ENCODE measurements at regions not wholly inside any gene's neighbourhood (a gene's known extent, or its start where the extent isn't known, plus 50 kb on each side); places are given as distances from the start of the nearest gene placed in this dataset.
"Not testable (repeated sequence)": the region's sequence is repeated elsewhere in the genome, so short reads cannot be mapped to it uniquely, and the experiment has no call there.

DNA sequence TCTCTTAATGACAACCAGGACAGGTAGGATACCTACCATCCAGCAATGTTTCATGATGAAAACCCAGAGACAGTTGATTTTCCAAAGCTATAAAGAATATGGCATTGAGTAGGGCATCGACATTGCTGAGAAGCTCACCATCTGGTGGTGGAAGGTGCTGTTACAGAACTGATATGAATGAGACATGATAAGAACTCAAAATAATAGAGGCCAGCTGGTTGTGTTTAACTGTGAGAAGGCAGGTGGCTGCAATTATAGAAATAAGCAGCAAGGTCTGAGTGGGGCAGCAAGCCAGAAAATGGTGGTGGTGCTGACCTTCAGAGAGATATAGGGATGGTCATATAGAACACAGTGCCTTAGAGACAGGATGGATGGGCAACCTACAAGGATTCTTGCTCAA lies 449.7 kb downstream of the BTG1 start:
- DNase-seq (ENCODE audit: low spot score): no peak
- ATAC-seq: no peak
- intact Hi-C loops (cut with DNase I): no loop called here

DNA sequence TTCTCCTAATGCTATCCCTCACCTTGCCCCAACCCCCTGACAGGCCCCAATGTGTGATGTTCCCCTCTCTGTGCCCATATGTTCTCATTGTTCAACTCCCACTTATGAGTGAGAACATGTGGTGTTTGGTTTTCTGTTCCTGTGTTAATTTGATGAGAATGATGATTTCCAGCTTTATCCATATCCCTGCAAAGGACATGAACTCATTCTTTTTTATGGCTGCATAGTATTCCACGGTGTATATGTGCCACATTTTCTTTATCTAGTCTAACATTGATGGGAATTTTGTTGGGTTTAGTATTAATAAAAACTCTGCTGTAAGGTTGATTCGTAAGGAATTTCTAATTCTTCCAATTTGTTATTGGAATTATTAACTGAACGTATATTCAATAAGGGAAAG lies 450.2 kb downstream of the BTG1 start:
- ATAC-seq; intact Hi-C loops (cut with DNase I); DNase-seq (ENCODE audit: low spot score): not testable (repeated sequence)

DNA sequence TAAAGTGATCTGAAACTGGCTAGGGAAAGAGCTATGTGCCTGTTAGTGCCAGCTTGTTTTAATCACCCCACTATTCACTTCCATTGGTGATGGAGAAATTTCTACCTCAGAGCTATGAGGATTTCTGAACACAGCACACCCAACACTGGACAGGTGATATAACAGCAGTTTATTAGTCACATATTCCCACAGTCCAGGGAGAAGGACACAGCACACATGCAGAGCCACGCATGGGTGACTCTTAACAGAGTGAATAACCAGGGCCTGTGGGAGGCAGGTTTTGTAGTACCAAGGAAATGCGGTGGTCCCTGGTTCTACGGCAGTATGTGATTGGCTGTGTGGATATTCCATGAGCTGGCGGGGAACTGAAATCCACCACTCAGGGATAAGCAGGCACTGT lies 455.1 kb downstream of the BTG1 start:
- DNase-seq (ENCODE audit: low spot score) (no peak), ATAC-seq (no peak)
- intact Hi-C loops (cut with DNase I): no loop called here

DNA sequence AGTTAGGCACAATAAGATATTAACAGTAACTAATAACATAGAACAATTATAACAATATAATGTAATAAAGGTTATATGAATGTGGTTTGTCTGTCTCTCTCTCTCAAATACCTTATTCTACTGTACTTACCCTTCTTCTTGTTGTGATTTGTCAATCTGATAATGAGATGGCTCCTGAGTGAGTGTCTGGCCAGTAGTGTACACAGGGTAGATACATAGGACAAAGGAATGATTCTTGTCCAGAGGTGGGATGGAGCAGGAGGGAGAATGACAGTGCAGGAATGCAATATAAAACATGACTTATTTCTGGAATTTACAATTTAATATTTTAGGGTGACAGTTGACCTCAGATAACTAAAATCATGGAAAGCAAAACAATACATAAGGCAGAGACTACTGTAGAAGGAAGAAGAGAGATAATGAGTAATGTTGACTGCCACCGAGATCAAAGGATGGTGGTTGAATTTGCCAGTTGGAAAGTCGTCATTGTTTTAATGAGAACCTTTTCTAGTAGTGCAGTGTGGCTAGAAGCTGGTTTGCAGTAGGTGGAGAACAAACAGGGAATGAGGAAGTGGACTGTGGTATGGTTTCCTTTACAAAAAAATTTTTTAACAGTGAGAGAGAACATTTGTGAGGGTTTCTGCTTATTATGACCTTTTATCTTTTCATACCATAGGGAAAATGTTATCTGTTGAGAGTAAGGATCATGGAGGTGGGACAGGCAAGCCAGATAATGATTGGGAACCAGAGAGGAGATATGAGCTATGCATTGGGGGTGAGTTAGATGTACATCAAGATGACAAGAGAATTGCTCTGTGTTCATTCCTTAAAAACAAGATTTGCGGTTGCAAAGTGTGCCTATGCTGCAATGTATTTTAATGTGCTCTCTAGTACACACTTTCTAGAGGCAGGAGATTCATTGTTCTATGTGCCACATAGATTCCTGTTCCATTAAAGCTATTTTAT lies 458.3 kb downstream of the BTG1 start:
- ATAC-seq (no peak), DNase-seq (ENCODE audit: low spot score) (no peak)
- intact Hi-C loops (cut with DNase I): no loop called here

DNA sequence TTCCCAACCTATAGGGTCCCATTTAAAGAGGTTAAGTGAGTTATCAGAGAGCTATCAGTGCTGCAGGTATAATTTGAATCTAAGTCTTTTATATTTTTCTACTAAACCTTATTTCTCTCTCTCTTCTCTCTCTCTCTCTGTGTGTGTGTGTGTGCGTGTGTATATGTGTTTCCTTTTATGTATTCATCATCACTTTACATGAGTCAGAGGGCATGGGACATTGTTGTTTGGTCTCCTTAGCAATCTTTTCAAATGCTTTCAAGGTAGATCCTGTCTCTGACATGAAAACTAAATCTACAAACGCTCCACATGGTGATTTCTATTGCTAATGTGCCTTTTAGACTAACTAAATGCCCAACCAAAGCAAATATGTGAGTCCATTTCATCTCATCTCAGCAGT lies 459.7 kb downstream of the BTG1 start:
- no peak for DNase-seq (ENCODE audit: low spot score)
- no peak for ATAC-seq
- intact Hi-C loops (cut with DNase I): no loop called here

DNA sequence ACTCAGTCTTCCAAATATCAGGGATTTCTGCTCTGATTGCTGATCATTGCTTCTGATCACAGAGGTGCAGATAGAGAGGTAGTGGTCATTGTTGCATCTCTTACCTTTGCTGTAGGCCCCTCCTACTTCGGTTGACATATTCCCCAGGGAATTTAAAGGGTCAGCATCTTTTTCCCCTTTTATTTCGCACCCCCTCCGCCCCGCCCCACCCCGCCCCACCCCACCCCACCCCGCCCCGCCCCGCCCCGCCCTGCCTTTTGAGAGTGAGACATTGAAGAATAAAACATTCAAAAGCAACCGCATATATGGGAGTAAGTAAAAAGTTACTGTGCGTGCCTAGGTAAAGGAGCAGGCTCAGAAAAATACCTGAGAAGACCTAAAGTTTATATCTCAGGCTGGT lies 463.9 kb downstream of the BTG1 start:
- intact Hi-C loops (cut with DNase I): no loop called here
- no peak for ATAC-seq
- no peak for DNase-seq (ENCODE audit: low spot score)

DNA sequence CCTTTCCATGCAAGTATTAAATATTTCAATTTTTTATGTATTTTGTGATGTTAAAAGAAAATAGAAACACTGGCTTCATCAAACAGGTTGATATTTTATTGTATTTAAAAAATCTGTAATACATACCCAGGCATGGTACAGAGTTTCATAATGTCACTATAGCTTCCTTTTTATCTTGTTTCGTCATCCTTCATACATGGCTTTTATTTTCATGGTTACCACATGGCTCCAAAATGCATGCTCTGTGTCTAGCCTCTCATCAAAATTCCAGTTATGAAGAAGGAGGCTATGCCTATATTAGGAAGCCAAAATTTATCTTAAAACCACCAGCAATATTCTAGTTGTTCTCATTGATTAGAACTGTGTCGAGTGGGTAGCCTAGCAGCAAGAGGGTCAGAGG lies 464.8 kb downstream of the BTG1 start:
- intact Hi-C loops (cut with DNase I): no loop called here
- ATAC-seq (no peak), DNase-seq (ENCODE audit: low spot score) (no peak)

DNA sequence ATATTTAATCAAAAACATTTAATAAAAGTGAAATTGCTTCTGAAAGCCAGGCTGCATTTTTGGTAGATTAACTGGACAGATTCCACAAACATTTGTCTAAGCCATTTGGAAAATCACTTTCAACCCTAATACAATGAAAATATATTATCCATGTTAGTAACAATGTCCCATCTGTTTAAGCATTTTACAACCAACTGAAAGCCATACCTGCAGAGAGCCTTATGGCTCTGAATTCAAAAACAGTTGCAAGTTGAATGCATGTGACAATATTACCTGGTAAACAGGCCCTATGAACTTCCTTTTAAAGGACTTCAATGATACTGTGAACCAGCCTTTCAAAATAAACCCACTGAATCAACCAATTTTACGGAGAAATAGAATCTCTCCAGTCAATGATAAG lies 468.1 kb downstream of the BTG1 start:
- ATAC-seq (no peak), DNase-seq (ENCODE audit: low spot score) (no peak)
- intact Hi-C loops (cut with DNase I): no loop called here

DNA sequence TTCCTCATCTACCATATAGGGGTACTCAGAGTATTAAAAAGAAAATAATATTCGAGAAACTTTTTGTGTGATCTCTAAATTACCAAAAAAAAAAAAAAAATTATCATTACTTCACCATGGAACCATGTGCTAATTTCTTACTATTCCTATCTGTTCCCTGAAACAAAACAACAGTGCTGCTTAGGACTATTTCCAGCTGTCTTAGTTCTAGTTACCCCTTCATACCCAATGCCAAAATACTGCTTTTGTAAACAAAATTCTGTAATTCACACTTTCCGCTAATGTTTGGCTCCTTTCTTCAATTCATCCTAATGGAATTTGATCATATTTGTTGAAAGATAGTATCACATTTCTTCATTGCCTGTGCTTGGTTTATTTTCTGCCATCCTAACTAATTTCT lies 470.2 kb downstream of the BTG1 start:
- intact Hi-C loops (cut with DNase I): no loop called here
- ATAC-seq: no peak

DNA sequence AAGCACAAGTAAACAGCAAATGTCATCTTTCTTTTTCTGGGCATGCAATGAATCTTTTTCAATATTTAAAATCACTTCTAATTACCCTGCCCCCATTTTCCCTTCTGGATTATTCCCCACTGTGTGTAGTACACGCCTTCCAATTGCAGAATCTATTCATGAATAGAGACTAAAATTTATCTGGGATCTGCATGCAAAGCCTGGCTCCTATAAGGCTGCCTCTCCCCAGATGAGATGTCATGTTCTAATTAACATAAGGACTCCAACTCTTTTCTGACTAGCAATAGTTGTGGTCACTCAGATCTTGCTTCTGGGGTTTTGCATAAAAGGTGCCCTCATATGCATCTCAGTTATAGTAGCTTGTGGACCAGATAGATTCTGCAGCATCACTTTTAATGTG lies 473.5 kb downstream of the BTG1 start:
- intact Hi-C loops (cut with DNase I): no loop called here
- no peak for ATAC-seq
- DNase-seq (ENCODE audit: low spot score): no peak

More for the DNA sequence above, 470.2 kb downstream of the BTG1 start:
- DNase-seq (ENCODE audit: low spot score): no peak

DNA sequence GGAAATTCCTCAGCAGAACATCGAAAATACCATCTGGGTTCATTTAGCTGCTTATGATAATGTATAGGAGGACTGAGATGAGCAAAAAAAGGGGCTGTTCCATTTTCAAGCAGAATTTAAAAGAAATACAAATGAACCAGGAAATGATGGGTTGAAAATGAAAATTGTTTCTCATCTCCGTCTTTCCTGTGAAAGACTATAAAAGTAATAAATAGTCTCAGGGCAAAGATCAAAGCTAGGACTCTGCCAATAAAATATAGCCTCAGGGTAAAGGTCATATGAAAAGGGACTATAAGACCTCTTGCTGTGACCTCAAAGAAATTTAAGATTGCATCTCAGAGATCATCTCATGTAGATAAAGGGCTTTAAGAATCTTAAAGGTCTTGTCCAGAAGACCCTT lies 478.0 kb downstream of the BTG1 start:
- intact Hi-C loops (cut with DNase I): no loop called here
- DNase-seq (ENCODE audit: low spot score) (no peak), ATAC-seq (no peak)

DNA sequence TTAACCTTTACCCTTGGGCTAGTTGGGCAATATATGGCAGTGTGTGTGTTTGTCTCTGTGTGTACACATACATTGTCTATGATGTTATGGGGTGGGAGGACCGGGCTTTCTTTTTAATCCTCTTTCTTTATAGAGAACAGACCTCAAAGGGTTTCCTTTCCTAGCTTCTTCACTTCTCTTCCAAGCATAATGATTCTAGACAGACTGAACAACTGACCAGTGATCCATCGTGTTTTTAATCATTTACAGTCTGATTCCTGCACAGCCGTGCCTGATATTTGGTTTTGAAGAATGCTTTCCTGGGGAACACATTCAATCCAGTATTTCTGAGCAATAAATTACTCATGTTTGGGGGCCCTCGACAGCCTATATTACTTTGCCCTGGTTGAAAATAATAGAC lies 481.1 kb upstream of the DCN start:
- ATAC-seq (no peak), DNase-seq (ENCODE audit: low spot score) (no peak)
- intact Hi-C loops (cut with DNase I): no loop called here

DNA sequence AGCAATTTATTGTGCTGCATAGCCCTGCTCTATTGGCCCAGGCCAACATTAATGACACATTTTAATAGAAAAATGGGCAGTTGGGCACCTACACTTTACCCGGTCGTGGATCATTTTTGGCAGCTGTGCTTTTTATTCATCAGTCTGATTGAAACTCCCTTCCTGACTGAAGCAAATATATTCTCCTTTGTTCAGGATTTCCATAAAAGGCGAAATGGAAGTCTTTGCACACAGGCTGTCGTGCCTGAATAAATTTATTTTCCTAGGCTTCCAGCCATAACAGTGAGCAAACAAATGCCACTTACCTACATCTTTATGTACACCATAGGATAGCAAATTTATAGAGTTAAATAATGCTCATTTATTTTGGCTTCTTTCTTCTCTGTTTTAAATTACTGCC lies 480.7 kb upstream of the DCN start:
- DNase-seq (ENCODE audit: low spot score): no peak

DNA sequence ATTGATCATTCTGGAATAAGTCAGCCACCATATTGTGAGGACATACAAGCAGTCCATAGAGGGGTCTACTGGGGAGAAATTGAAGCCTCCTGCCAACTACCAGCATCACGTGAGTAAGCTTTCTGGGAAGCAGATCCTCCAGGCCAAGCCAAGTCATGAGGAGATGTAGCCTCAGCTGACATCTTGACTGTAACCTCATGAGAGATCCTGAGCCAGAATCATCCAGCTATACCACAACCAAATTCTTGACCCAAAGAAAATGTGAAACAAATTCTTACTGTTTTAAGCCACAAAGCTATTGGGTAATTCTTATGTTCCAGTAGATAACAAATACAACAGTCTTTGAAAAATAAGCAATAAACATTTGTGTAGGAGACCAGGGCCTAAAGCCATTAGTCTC lies 479.4 kb upstream of the DCN start:
- no peak for DNase-seq (ENCODE audit: low spot score)
- ATAC-seq: no peak
- intact Hi-C loops (cut with DNase I): no loop called here

More for the DNA sequence above, 480.7 kb upstream of the DCN start:
- intact Hi-C loops (cut with DNase I): no loop called here
- ATAC-seq: no peak

DNA sequence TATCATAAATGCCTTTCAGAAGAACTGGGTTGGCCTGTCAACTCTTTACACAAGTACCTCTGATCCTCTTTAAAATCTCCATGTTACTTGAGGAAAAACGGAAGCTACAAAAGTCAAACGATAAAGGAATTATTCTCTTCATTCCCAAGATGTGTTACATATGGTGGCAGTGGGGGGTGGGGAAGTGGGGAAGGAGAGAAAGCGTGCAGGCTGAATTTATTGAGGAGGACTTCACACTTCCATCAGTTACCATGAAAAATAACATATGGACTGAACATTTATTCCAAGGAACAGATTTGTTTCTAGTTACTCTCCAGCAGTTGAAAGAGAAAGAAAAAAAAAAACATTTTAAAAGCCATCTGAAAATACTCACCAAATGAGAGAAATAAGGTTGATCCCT lies 474.4 kb upstream of the DCN start:
- ATAC-seq: no peak

DNA sequence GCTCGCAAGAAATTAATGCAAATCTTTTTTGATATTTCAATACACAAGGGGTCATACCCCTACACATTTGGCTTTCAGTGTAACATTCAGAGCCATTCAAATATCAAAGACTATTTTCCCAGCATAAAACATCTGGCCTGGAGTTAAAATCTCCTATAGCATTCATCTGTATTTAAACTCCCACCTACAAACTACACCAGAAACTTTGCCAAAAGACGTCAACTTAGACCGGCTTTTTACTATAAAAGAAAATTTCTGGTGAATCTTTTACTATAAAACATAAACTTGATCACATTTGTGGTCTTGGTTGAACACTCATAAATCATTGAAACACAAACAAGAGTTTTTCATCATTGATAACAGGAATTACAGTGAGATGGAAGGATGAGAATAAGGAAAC lies 473.3 kb upstream of the DCN start:
- intact Hi-C loops (cut with DNase I): no loop called here
- no peak for DNase-seq (ENCODE audit: low spot score)
- ATAC-seq: no peak

More for the DNA sequence above, 474.4 kb upstream of the DCN start:
- DNase-seq (ENCODE audit: low spot score): no peak
- intact Hi-C loops (cut with DNase I): no loop called here

DNA sequence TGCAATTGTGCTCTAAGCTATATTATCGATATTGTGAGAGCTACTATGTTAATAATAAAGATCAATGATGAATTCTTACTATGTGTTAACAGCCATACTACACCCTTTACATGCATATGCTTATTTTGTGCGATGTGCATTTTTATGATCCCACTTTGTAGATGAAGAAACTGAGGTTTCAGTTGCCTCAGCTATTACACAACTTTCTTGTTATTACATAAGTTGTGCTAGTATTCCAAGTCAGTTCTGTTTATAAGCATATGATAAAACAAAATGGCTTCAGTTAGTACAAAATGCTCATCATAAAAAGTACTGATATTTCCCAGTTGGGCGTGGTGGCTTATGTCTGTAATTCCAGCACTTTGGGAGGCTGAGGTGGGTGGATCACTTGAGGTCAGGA lies 471.5 kb upstream of the DCN start:
- ATAC-seq (no peak), DNase-seq (ENCODE audit: low spot score) (no peak)
- intact Hi-C loops (cut with DNase I): no loop called here

DNA sequence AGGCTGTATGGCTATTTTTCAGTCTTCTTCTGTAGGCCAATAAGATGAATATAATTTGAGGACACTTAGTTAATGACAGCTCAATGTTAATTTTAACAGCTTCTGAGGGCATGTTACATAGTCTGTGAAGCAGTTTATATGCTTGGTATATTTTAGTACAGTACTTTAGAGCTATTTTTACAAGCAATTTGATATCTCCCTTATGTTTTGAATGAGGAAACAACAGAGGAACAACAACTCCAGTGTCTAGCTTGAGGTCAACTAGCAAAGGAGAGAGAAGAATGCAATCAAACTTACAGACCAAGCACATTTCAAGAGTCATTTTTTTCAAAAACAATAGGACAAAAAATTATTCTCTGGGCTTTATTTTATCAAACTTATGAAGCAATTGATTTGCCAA lies 469.1 kb upstream of the DCN start:
- DNase-seq (ENCODE audit: low spot score) (no peak), ATAC-seq (no peak)
- intact Hi-C loops (cut with DNase I): no loop called here

DNA sequence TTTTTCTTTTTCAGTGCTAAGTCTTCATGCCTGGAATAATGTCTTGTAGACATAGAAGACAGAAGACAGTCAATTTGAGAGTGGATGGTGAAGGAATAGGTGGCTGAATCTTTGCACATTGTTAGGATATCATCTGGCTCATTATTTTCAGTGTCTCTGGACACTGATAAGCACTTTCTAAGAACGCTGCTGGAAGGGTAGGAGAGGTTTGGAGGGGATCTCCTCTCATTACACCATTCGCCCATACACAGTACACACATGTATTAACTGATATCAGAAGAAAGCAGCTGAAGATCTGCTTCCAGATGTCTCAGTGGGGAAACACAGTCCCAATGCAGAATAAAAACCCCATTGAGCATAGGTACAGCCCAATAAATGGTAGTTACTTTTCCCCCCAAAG lies 461.1 kb upstream of the DCN start:
- intact Hi-C loops (cut with DNase I): no loop called here
- ATAC-seq: no peak
- DNase-seq (ENCODE audit: low spot score): no peak

DNA sequence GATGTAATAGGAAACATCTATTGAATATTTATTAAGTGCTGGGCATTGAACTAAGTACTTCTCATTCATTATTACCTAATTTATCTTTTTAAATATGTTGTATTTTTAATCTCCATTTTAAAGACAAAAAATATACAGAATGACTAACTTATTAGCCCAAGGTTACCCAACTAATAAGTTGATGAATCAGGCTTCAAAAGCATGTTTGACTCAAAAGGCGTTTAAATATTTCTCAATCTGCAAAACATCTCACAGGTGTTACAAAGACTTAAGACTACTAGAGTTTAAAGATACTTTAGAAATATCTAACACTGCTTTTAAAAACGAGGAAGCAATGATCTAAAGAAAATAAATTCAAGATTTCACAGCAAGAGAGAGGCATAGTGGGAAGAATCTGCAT lies 457.4 kb upstream of the DCN start:
- intact Hi-C loops (cut with DNase I): no loop called here
- ATAC-seq (no peak), DNase-seq (ENCODE audit: low spot score) (no peak)

DNA sequence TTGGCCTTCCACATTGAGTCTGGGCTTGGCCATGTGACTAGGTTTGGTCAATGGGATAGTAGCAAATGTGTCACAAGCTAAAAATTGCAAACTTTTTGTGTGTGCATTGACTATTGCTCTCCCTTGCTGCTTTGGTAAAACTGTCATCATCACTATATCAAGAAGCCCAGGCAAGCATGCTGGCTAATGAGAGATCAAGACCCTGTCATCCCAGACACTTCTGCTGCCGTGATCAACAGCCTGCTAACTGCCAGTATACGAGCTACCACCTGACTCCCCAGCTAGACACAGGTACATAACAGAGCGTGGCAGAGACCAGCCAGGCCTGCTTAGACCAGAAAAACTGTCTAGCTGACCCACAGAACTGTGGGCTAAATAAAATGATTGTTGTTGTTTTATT lies 456.7 kb upstream of the DCN start:
- intact Hi-C loops (cut with DNase I): no loop called here
- DNase-seq (ENCODE audit: low spot score) (no peak), ATAC-seq (no peak)

All from sciatic nerve (tissue), 2 donors.